ENCODE measurements at regions not wholly inside any gene's neighbourhood (a gene's known extent, or its start where the extent isn't known, plus 50 kb on each side); places are given as distances from the start of the nearest gene placed in this dataset.

DNA sequence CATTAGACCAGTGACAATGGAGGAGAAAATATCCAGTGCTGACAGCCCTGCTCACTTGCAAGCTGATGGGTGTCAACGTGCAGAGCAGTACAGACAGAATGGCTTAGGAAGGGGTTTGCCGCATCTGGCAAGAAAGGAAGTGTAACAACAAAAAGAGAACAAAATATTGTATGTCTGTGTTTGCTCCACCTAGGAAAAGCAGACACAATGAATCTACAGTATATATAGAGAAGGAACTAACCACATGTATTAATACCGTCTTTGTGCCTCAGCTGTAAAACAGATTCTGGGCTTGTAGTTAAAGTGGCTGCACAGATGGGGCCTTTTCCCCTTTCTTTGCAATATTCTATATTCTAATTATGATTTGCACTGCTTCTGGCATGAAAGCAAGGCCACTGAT lies 281.1 kb upstream of the MEOX2 start:
- Histone ChIP-seq H3K4me1 (ENCODE audit: control insufficient read depth in 2 of 3, insufficient read depth in 2 of 3, low read depth in 1 of 3, low read length in 3 of 3) (no peaks in the 10 kb centered on the region), H3K36me3 (ENCODE audit: control insufficient read depth in 2 of 3, insufficient read depth in 3 of 3, low read length in 3 of 3) (no peaks in the 10 kb centered on the region), H3K9me3 (ENCODE audit: control insufficient read depth in 2 of 3, insufficient read depth in 1 of 3, low read length in 3 of 3) (no peaks in the 10 kb centered on the region), H3K4me3 (ENCODE audit: low read length in 3 of 3) (no peak overlapping the region), H3K27me3 (ENCODE audit: control insufficient read depth, insufficient read depth, low read length) (no peaks in the 10 kb centered on the region), H3K27ac (ENCODE audit: low read depth in 2 of 2, low read length in 2 of 2) (no peak overlapping the region), H3K9ac (ENCODE audit: low read length in 3 of 3) (no peak overlapping the region)
- TF ChIP-seq, protein P1, sequence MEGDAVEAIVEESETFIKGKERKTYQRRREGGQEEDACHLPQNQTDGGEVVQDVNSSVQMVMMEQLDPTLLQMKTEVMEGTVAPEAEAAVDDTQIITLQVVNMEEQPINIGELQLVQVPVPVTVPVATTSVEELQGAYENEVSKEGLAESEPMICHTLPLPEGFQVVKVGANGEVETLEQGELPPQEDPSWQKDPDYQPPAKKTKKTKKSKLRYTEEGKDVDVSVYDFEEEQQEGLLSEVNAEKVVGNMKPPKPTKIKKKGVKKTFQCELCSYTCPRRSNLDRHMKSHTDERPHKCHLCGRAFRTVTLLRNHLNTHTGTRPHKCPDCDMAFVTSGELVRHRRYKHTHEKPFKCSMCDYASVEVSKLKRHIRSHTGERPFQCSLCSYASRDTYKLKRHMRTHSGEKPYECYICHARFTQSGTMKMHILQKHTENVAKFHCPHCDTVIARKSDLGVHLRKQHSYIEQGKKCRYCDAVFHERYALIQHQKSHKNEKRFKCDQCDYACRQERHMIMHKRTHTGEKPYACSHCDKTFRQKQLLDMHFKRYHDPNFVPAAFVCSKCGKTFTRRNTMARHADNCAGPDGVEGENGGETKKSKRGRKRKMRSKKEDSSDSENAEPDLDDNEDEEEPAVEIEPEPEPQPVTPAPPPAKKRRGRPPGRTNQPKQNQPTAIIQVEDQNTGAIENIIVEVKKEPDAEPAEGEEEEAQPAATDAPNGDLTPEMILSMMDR (IDR thresholded peaks at IDR 0.05; ENCODE audit: borderline replicate concordance, extremely low read depth, insufficient read depth): no peak
- FAIRE-seq (no peak), DNase-seq (no peak)
- intact Hi-C loops (cut with DNase I): no loop called here

DNA sequence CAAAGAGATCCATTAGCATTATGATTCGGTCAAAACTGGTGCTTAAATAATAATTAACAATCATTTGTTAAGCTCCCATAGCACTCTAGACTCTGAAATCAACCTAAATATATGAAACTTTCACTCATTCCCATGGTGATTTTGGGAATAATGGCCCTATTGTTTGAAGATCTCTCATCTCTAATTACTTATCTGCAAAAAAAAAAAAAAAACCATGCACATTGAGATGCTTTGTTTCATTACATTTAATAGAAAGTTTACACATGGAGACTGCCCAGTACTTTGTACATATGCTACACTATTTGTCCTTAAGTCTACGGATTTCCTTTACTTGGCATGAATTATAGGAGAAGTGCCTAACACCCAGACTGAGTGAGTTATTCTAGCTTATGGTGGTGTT lies 280.6 kb upstream of the MEOX2 start:
- FAIRE-seq (no peak), DNase-seq (no peak)
- intact Hi-C loops (cut with DNase I): no loop called here
- TF ChIP-seq, protein P1 (IDR thresholded peaks at IDR 0.05; ENCODE audit: borderline replicate concordance, extremely low read depth, insufficient read depth): no peak
- Histone ChIP-seq H3K9me3 (ENCODE audit: control insufficient read depth in 2 of 3, insufficient read depth in 1 of 3, low read length in 3 of 3) (no peaks in the 10 kb centered on the region), H3K4me3 (ENCODE audit: low read length in 3 of 3) (no peak overlapping the region), H3K27me3 (ENCODE audit: control insufficient read depth, insufficient read depth, low read length) (no peaks in the 10 kb centered on the region), H3K4me1 (ENCODE audit: control insufficient read depth in 2 of 3, insufficient read depth in 2 of 3, low read depth in 1 of 3, low read length in 3 of 3) (no peaks in the 10 kb centered on the region), H3K36me3 (ENCODE audit: control insufficient read depth in 2 of 3, insufficient read depth in 3 of 3, low read length in 3 of 3) (no peaks in the 10 kb centered on the region), H3K9ac (ENCODE audit: low read length in 3 of 3) (no peak overlapping the region), H3K27ac (ENCODE audit: low read depth in 2 of 2, low read length in 2 of 2) (no peak overlapping the region)

DNA sequence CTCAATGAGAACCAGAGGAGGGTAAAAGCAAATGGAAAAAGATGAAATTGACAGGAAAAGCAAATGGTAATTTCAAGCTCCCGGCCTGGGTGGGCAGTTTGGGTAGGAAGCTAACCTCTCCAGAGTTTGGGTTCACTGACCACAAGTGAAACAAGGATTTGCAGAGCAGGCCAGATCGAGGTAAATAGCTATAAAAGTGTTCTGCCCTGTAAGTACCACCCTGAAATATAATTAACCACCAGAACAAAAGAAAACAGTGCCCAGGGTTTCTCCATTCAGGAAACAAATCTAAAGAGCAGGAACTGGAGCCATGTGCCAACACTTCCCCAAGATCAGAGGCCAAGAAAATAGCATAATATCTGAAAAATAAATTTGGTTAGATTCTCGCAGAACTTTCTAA lies 276.7 kb upstream of the MEOX2 start:
- H3K36me3 ChIP-seq (ENCODE audit: control insufficient read depth in 2 of 3, insufficient read depth in 3 of 3, low read length in 3 of 3): no peaks in the 10 kb centered on the region
- DNase-seq (peak in 3 of 5 donors; percentile 10 to 60 (median 55)), FAIRE-seq (no peak)

More for the DNA sequence above, 276.7 kb upstream of the MEOX2 start:
- H3K4me3 ChIP-seq (ENCODE audit: low read length in 3 of 3): no peak overlapping the region
- no peaks in the 10 kb centered on the region for H3K27me3 ChIP-seq (ENCODE audit: control insufficient read depth, insufficient read depth, low read length)
- no peak overlapping the region for H3K27ac ChIP-seq (ENCODE audit: low read depth in 2 of 2, low read length in 2 of 2)
- intact Hi-C loops (cut with DNase I): no loop called here
- no peak overlapping the region for H3K9ac ChIP-seq (ENCODE audit: low read length in 3 of 3)
- TF ChIP-seq, protein P1 (IDR thresholded peaks at IDR 0.05; ENCODE audit: borderline replicate concordance, extremely low read depth, insufficient read depth): no peak
- H3K9me3 ChIP-seq (ENCODE audit: control insufficient read depth in 2 of 3, insufficient read depth in 1 of 3, low read length in 3 of 3): no peaks in the 10 kb centered on the region
- no peaks in the 10 kb centered on the region for H3K4me1 ChIP-seq (ENCODE audit: control insufficient read depth in 2 of 3, insufficient read depth in 2 of 3, low read depth in 1 of 3, low read length in 3 of 3)

Data from kidney (tissue), 13 donors.